Brain microvascular endothelial cell (primary cell): ENCODE measurements at regions not wholly inside any gene's neighbourhood (a gene's known extent, or its start where the extent isn't known, plus 50 kb on each side); places are given as distances from the start of the nearest gene placed in this dataset.

Experiments
- DNase-seq: peaks from one replicate; pipeline ENCODE4 v3.0.0-alpha.2; 2020
- H3K27ac ChIP-seq: fragments of 250-450 bp; sonication (Bioruptor Pico); 2 replicates; pipeline ENCODE4 v1.5.1; 2020; ENCODE audit warnings: mild to moderate bottlenecking, moderate library complexity
- H3K27me3 ChIP-seq: fragments of 250-450 bp; sonication (Bioruptor Pico); replicated peaks from 2 replicates; pipeline ENCODE4 v1.5.1; 2020; ENCODE audit warnings: mild to moderate bottlenecking
- H3K36me3 ChIP-seq: fragments of 250-450 bp; sonication (Bioruptor Pico); replicated peaks from 2 replicates; pipeline ENCODE4 v1.5.1; 2020; ENCODE audit warnings: mild to moderate bottlenecking
- H3K4me3 ChIP-seq: 2 replicates; pipeline ENCODE4 v1.5.1; 2011; ENCODE audit warnings: low read depth, mild to moderate bottlenecking, control low read depth, low read length, moderate library complexity
- CTCF ChIP-seq: IDR thresholded peaks from 2 replicates; pipeline ENCODE4 v1.5.1; 2011; ENCODE audit warnings: low read depth, mild to moderate bottlenecking, moderate library complexity, low read length, control low read depth, inconsistent platforms; ENCODE audit errors: missing control alignments
- in situ Hi-C: cut with HindIII; loops from 2 replicates; pipeline ENCODE4 v1.10.0; 2017; ENCODE audit warnings: low sequenced_read_pairs, low pct_ligation_motif_present

- TF ChIP-seq CTCF = no peak
- Histone ChIP-seq H3K27me3 (no peaks in the 10 kb centered on the region), H3K27ac (no peak overlapping the region), H3K36me3 (peaks cover 7% of the 10 kb centered on the region), H3K4me3 (no peak overlapping the region)
- in situ Hi-C loops = no loop called here
- no peak for DNase-seq
Measured at GRCh38 chr21:36245115-36245514, 74.9 kb upstream of the MORC3 start.

GRCh38 chr21:36245649-36246048 is 74.3 kb upstream of the MORC3 start:
- Histone ChIP-seq H3K36me3 (peaks cover 7% of the 10 kb centered on the region), H3K4me3 (no peak overlapping the region), H3K27ac (no peak overlapping the region), H3K27me3 (no peaks in the 10 kb centered on the region)
- no peak for DNase-seq
- in situ Hi-C loops = no loop called here
- TF ChIP-seq CTCF = no peak

- Histone ChIP-seq H3K36me3 (peaks cover 7% of the 10 kb centered on the region), H3K4me3 (no peak overlapping the region), H3K27me3 (no peaks in the 10 kb centered on the region), H3K27ac (no peak overlapping the region)
- no peak for TF ChIP-seq CTCF
- DNase-seq = no peak
- in situ Hi-C loops = no loop called here
Measured at GRCh38 chr21:36246080-36246631, 73.8 kb upstream of the MORC3 start.

- Histone ChIP-seq H3K27ac (no peak overlapping the region), H3K27me3 (no peaks in the 10 kb centered on the region), H3K4me3 (no peak overlapping the region), H3K36me3 (peaks cover 7% of the 10 kb centered on the region)
- DNase-seq = no peak
- in situ Hi-C loops = no loop called here
- no peak for TF ChIP-seq CTCF
Measured at GRCh38 chr21:36247316-36248010, 72.5 kb upstream of the MORC3 start.

- in situ Hi-C loops = no loop called here
- DNase-seq = no peak
- Histone ChIP-seq H3K4me3 (no peak overlapping the region), H3K36me3 (peaks cover 7% of the 10 kb centered on the region), H3K27ac (no peak overlapping the region), H3K27me3 (no peaks in the 10 kb centered on the region)
- no peak for TF ChIP-seq CTCF
Measured at GRCh38 chr21:36249576-36250422, 70.2 kb upstream of the MORC3 start.
